Limb (tissue), 2 donors: ENCODE measurements at regions not wholly inside any gene's neighbourhood (a gene's known extent, or its start where the extent isn't known, plus 50 kb on each side); places are given as distances from the start of the nearest gene placed in this dataset.
"Not testable (repeated sequence)": the region's sequence is repeated elsewhere in the genome, so short reads cannot be mapped to it uniquely, and the experiment has no call there.

Experiments used
- DNase-seq, 2 donors: peaks; one replicate each; pipeline ENCODE4 v3.0.0-alpha.2; 2016; ENCODE audit errors: extremely low spot score in 2 of 2

DNA sequence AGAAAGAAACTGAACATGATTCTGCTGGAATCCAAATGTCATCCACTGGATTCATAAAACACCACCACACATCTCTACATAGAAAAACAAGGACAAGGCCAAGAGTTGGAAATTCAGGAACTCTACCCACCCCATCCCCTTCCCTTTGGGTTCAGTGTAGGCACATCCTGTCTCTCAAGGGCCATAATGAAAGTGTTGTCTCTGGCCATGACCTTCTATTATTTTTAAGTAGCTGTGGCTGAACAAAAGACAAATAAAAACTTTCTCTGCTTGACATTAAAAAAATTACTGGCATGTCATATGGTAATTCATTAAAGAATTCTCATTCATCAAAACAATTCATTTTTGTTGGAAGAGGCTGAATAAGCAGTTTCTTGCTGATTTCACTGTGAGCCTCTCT lies 54.9 kb upstream of the ZBTB18 start:
- DNase-seq, result no peak

DNA sequence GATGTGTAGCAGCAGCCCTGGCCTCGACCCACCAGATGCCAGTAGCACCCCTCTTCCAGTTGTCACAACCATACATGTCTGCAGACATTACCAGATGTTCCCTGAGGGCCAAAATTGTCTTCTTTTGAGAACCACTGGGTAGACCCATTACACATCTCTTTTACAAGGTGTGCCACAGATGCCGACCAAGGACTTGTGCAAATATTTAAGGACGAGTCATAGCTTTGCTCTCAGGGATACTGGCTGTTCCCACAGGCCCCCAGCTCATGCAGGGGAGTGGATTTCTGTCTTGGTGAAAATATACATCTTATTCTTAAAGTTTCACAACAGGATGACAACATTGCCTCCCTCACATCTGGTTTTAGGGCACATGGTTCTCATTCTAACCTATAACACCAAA lies 59.4 kb upstream of the ZBTB18 start:
- DNase-seq, result no peak

DNA sequence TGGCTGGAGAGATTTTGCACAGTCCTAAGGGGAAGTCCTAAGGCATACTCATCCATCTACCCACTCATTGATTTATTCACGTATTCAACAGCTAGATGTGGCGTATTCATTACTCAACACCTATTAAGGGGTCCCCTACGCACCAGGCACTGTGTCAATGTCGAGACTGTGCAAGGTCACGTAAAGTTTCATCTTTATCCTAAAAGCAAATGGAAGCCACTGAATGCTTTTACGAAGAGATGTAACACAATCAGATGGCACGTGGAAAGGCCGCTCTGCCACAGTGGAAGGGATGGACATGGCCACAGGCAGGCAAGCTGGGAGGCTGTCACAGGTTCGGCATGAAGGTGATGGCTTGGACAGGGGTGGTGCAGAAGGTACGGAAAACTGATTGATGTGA lies 66.3 kb upstream of the ZBTB18 start:
- no peak for DNase-seq

DNA sequence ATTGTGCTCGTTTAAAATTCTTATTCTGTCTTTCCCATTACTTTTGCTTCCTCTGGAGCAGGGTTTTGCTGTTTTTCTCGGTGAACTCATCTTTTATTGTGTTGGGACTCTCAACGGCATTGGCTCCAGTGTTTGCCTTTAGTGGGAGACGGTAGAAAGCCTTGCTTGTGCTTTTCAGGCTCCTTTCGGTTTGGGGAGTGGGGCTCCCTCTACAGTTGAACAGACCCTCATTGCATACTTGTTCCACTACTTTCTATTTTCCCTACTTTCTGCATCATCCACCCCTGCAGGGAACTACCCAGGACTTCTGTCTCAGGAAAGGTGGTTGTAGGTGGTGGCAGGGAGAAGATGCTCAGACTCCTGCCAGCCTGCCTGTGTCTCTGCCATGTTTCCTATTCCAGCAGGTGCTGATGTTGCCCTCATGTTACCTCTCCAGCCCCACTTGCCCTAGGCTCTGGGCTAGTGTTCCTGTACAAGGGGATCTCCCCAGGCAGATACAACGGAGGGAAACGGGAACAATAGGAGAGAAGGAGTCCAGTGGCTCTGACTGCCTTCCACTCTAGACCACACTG lies 68.5 kb upstream of the ZBTB18 start:
- DNase-seq, result no peak

DNA sequence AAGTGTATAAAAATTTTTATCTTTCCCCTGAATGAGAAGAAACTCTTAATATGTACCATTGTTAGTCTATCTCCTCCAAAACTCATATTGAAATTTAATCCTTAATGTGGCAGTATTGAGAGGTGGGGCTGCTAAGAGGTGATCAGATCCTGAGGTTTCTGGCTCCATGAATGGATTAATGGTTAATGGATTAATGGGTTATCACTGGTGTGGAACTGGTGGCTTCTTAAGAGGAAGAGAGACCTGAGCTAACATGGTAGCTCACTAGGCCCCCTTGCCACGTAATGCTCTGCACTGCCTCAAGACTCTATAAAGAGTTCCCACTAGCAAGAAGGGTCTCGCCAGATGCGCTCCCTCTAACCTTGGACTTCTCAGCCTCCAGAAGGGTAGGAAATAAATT lies 70.6 kb upstream of the ZBTB18 start:
- no peak for DNase-seq

DNA sequence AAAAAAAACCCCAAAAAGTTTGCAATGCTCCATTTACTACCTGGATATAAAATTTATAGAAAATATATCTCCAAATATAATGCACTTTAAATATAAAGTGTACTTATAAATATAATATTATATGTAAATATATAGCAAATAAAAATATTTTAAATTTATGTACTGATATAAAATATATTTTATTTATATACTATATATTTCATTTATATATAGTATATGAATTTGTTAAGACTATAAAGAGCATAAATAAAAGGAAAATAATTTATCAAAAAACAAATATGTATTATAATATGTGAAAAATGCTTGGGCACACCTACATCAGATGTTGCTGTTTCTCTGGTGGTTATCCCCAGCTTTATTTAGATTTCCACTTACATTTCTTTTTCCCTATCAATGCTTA lies 71.0 kb upstream of the ZBTB18 start:
- no peak for DNase-seq

DNA sequence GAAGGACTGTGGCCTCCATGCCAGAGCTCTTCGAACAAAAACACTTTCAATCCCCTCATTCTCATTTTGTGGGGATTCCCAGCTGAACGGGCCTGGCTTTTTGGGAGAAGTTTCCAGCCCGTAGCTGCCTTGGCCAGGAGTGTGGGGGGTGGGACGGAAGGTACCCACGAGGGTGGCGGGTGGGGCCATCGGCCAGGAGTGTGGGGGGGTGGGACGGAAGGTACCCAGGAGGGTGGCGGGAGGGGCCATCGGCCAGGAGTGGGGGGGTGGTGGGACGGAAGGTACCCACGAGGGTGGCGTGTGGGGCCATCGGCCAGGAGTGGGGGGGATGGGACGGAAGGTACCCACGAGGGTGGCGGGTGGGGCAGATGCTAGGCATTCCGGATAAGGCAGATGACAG lies 71.7 kb upstream of the ZBTB18 start:
- peak in 1 of 2 donors; percentile 42 for DNase-seq

DNA sequence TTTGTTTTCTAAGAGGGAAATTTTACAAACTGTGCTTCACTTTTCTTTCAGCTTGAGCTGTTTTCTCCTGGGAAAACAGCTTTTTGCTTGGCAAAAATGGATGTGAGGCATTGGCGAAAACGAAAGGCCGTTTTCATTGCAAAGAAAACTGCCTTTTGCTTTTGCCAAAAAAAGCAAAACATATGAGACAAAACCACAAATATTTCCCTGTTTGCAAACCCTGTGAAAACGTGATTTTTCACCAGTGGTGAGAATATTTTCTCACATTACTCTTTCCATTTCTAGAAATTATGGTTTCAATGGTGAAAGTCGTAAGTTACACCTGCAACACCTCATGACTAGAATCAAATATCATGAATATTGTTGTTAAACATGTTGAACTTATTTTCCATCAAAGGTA lies 74.0 kb upstream of the ZBTB18 start:
- no peak for DNase-seq

DNA sequence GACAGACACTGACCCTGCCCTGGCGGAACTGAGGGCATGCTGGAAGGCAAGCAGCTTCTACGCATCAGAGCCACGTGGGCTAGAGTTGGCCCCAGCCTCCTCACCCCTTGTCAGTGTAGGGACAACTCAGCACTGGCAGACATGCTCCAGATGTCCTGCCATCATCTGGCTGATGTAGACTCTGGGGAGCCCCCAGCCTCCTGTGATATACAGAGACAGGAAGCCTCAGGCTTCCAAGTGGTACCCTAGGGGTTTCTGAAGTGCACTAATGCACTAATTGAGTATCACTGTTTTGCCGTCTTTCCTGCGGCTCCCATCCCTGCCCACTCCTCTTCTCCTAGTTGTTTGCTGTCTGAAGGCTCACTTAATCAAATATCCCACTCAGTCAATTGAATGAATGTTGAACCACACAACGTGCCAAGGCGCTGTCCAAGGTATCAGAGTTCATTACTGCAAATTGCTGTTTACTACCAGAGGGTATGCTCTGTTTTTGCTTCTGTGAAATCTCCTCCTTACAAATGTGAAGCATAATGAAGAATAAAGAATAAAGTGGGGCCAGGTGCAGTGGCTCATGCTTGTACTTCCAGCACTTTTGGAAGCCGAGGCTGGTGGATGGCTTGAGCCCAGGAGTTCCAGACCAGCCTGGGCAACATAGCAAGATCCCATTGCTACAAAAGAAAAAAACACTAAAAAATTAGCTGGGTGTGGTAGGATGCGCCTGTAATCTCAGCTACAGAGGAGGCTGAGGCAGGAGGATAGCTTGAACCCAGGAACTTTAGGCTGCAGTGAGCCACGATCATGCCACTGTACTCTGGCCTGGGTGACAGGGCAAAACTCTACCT lies 76.4 kb upstream of the ZBTB18 start:
- peak; percentile 12 to 46 for DNase-seq

DNA sequence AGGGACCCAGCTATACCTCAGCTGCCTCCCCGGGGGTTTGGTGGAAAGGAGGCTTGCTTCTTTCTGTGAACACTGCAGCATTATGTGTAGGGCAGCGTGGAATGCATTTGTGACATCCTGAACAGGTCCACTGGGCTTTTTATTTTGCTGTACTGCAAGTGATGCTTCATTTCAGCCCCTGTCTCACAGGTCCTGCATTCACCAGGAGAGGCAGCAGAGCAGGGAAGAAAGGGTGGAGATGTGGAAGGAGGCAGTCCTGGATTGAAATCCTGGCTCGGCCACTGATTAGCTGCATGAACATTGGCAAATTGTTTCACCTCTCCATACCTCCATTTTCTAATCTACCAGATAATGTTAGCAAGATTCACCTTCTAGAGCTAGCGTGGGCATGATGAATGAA lies 77.9 kb upstream of the ZBTB18 start:
- no peak for DNase-seq

DNA sequence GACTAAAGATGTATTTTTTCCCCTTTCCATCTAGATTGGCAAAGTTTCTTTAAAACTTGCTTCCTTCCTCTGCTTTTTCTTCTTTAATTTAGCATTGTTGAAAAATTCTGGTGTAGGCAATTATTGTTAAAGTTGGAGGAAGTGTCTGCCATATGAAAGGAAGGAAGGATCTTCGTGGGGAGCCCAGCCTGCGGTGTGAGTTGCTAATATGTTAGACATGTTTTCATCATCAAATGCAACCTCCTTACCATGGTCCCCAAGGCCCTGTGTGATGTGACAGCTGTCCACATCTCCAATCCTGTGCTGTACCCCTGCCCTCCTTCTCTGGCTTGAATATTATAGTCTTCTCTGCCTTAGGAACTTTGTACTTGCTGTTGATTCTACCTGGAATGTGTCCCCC lies 81.0 kb upstream of the ZBTB18 start:
- no peak for DNase-seq

DNA sequence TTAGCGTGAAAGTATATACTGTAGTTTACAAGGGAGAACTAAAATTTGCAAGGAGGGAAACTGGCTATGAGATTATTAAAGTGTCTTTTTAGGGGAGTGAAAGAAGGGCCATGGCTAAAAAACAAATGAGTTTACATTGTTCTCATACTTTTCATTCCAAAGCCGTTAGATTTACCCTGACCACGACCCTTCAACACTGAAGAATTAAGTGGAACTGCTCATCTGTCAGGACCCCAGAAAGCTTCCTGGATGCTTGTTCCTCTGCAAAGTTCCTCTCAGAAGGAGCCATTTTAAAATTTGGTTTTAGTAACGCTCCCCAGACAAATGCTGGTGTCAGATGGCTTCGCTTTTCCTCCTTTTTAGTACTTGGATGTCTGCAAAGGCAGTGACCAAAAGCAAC lies 82.7 kb upstream of the ZBTB18 start:
- no peak for DNase-seq

DNA sequence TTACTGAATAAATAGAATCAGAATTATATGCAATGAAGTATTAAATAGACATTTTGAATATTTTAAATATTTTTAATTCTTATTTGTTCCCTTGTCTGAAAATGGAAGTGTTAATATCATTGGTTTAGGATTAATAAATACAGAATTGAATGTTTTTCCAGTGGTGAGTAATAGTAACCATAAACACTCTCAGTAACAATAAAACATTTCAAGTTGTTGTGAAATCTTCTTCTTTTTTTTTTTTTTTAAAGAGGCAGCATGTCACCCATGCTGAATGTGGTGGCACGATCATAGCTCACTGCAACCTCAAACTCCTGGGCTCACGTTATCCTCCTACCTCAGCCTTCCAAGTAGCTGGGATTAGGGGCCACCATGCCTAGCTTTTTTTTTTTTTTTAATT lies 86.2 kb upstream of the ZBTB18 start:
- no peak for DNase-seq

DNA sequence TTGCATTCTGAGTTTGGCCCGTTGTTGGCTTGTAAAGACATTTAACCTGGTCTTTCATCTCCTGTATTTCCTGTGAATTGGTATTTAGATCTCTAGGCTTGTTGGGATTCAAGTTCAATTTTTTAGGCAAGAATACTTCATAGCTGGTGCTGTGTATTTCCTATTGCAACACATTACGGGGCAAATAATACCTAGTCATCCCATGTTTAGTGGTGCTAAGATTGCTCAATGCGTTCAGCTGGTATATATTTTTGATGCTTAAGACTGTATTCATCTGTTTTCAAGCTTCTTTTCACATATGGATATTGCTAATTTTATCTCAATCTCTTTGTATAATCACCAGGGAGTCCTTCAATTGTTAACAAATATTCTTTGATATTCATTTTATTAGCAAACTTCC lies 87.5 kb upstream of the ZBTB18 start:
- DNase-seq, result no peak

DNA sequence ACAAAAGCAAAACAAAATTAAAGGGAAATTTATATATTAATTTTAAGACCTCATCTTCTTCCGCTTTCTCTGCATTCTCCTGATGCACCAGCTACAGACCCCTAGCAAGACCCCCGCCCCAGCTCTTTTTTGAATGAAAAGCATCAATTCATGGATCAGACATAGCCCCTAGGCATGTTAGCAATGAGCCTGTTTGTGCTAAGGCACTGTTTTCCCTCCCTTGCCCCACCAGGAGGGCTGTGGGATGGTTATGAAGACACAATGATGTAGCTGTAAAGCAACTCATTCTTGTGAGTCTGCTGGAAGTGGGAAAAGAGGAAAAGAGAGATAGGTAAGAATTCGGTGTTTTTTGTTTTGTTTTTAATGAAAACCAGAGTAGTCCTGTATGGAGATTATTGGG lies 88.5 kb upstream of the ZBTB18 start:
- DNase-seq, result no peak

DNA sequence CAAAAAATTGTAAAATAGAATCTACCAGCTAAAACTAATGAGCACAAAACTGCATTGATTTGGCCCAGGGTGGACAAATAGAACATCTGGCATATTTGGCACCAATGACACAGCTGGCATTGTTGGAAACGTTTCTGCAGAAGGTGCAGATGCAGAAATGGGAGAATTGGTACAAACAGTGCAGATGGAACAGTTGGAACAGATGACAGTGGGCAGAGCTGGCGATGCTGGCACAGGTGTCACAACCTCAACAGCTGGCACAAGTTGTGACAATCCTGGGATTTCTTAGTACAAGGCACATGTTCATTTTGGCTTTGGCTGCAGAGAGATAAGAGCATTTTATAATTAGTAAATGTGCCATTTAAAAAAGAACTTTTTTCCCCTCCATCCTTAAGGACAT lies 91.1 kb upstream of the ZBTB18 start:
- DNase-seq, result no peak

DNA sequence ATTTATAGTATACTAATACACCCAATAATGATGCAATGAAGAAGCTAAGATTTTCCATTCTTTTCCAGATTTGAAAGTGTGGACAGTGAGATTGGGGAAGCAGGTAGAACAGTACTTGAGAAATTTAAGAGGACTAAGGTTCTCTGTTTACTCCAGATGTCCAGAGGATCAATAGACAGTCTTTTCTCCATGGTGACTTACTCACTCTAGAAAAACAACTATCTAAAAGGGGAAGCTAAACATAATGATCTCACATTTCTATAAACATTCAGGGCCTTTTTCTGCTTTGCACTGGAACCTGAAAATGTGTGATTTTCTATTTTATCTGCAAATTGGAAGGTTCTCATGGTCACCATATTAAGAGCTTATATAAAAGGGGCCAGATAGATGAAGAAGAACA lies 93.9 kb upstream of the ZBTB18 start:
- DNase-seq, result no peak

DNA sequence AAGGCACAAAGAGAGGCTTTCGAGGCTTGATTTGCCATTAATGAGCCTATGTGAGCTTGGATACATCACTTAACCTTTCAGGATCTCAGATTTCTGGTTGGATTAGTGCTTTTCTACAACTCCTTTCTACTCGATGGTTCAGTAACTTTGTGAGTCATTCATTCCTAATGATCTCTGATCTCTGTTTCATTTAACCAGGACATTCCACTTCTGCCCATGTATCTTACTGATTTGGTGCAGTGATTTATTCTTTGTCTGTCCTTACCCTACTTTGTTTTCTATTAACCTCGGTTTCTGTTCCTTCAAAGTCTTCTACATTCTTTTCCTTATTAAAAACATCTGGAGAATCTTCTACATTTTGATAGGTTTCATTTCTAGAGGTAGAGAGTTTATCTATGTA lies 94.6 kb upstream of the ZBTB18 start:
- no peak for DNase-seq

DNA sequence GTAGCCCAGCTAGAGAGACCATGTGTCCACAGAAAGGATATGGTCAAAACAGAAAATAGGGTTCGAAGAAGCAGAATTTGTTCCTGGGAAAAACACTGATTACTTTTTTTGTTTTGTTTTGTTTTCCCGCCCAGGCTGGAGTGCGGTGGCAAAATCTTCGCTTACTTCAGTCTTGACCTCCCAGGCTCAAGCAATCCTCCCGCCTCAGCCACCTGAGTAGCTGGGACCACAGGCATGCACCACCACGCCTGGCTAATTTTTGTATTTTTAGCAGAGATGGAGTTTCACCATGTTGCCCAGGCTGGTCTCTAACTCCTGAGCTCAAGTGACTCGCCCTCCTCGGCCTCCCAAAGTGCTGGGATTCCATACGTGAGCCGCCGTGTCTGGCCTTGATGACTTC lies 99.9 kb upstream of the ZBTB18 start:
- not testable (repeated sequence) for DNase-seq

DNA sequence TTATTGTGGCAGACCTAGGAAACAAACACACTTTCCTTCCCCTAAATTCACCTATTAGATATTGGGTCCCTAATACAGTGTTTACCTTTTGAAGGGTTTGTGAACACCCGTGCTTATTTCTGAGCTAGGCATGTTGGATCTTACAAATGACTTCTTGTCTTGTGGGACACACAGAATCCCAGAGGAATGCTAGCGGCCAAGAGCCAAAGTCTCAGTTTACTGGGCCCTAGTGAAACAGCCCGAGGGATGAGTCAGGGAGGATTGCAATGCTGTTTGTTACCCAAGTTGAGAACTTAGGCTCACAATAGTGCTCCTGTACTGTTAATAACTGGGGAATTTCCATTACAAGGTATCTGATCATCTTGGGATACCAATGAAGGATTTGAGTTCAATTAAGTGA lies 100.1 kb upstream of the AKT3 start:
- no peak for DNase-seq

DNA sequence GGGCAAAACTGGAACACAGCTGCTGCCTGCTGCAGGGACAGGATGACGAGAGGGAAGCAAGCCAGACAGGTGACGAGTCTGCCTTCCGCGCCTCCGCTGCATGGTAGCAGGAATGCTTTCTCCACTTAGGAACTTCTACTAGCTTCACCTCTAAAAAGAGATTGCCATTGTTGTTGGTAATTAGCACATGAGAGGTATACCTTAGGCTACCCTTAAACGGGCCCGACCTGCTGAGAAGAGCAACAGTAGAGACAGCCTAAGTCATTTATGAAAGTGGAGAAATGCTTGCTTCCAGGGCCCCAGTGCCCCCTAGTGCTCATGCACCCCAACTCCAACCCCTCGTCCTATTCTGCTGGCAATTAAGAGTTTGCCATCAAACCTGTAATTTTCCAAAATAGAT lies 96.9 kb upstream of the AKT3 start:
- no peak for DNase-seq

DNA sequence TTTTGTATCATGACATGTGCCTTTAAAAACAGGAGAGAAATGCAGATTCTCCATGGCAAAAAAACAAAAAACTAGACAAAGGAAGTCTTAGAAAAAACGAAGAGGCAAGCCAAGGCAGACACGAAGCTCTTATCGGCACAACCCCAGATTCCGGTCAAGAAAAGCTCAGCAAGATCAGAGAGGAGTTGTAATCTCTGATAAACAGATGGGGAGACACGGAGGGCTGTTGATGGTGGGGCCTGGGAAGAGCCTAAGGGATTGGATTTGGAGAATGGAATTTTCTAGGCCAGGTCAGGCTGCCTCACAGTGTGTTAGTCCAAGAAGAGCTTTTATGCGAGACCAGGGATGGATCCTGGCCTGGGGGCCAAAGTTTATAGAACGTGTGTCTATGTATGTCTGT lies 96.2 kb upstream of the AKT3 start:
- DNase-seq, result no peak

DNA sequence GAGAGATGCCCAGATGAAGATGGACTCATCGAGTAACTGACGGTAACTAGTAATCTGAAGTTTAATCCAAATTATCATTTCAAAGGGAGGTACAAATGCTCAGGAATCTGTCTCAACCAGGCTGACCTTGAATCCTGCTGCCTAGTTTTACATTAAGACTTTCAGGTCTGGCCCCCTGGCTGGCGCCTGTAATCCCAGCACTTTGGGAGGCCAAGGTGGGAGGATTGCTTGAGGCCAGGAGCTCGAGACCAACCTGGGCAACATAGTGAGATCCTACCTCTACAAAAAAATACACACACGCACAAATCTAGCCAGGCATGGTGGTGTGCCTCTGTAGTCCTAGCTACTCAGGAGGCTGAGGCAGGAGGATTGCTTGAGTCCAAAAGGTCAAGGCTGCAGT lies 95.7 kb upstream of the AKT3 start:
- DNase-seq, result no peak
